H1 (cell line): ENCODE measurements at regions not wholly inside any gene's neighbourhood (a gene's known extent, or its start where the extent isn't known, plus 50 kb on each side); places are given as distances from the start of the nearest gene placed in this dataset.

Experiments
- CTCF ChIA-PET: fragments of 300-600 bp; sonication (Branson Sonifier 250); formaldehyde crosslinking; loops from one replicate; lab custom pipeline; 2021; ENCODE audit not compliant: partially characterized antibody; lab: Charles Lee
- POLR2A ChIA-PET: fragments of 300-600 bp; sonication (Branson Sonifier 250); formaldehyde crosslinking; loops from one replicate; lab custom pipeline; 2021; ENCODE audit warnings: inconsistent platforms; ENCODE audit not compliant: partially characterized antibody; lab: Charles Lee
- DNase-seq, 2 experiments: peaks; one replicate each; pipeline versions ENCODE4 v3.0.0 to v3.0.0-alpha.2; 2010 to 2022; ENCODE audit warnings: low spot score in 2 of 2, low read depth in 1 of 2, mixed read lengths in 1 of 2
- FAIRE-seq: peaks from 2 replicates; lab custom pipeline; 2011; peaks lifted over from hg19 to GRCh38; lab: Jason Lieb, UNC
- H2AFZ ChIP-seq: 2 replicates; pipeline ENCODE4 v1.8.1; 2012; ENCODE audit warnings: low read length, inconsistent platforms
- H2AK5ac ChIP-seq: 2 replicates; pipeline ENCODE4 v1.6.1; 2013; ENCODE audit warnings: low read depth, low read length
- H2BK120ac ChIP-seq: replicated peaks from 2 replicates; pipeline ENCODE3; 2013; ENCODE audit warnings: low read depth, low read length, inconsistent platforms
- H2BK12ac ChIP-seq: 2 replicates; pipeline ENCODE4 v1.6.1; 2013; ENCODE audit warnings: low read depth, low read length
- H2BK15ac ChIP-seq: 2 replicates; pipeline ENCODE4 v1.6.1; 2013; ENCODE audit warnings: low read length
- H2BK20ac ChIP-seq: 2 replicates; pipeline ENCODE4 v1.6.1; 2013; ENCODE audit warnings: low read length
- H2BK5ac ChIP-seq: 2 replicates; pipeline ENCODE4 v1.6.1; 2013; ENCODE audit warnings: low read depth, low read length
- H3K14ac ChIP-seq: 2 replicates; pipeline ENCODE4 v1.6.1; 2013; ENCODE audit warnings: inconsistent platforms; ENCODE audit not compliant: insufficient read length
- H3K18ac ChIP-seq: 2 replicates; pipeline ENCODE4 v1.6.1; 2013; ENCODE audit warnings: low read length; ENCODE audit errors: extremely low read depth
- H3K23ac ChIP-seq: 2 replicates; pipeline ENCODE4 v1.6.1; 2013; ENCODE audit warnings: inconsistent platforms; ENCODE audit not compliant: insufficient read length
- H3K23me2 ChIP-seq: 2 replicates; pipeline ENCODE4 v1.6.1; 2013; ENCODE audit warnings: low read depth, low read length
- H3K27ac ChIP-seq: 2 replicates; pipeline ENCODE4 v1.6.1; 2011; ENCODE audit warnings: low read depth, low read length, inconsistent platforms
- H3K27me3 ChIP-seq, 4 experiments: replicated peaks in 1 of 4; 1 replicate in 1 of 4; 2 replicates in 3 of 4; pipeline versions ENCODE4 v1.6.1 to v1.8.1; 2011 to 2013; ENCODE audit warnings: low read length in 3 of 4, mild to moderate bottlenecking in 3 of 4, inconsistent platforms in 2 of 4, mixed read lengths in 2 of 4, moderate library complexity in 1 of 4; ENCODE audit not compliant: control insufficient read depth in 3 of 4, insufficient read depth in 3 of 4; ENCODE audit errors: extremely low read depth in 1 of 4
- H3K36me3 ChIP-seq, 4 experiments: 2 replicates each; pipeline versions ENCODE4 v1.6.1 to v1.8.1; 2011 to 2013; ENCODE audit warnings: mild to moderate bottlenecking in 4 of 4, low read length in 3 of 4, moderate library complexity in 2 of 4, control low read depth in 1 of 4, inconsistent platforms in 1 of 4; ENCODE audit not compliant: insufficient read depth in 4 of 4, control insufficient read depth in 2 of 4
- H3K4ac ChIP-seq: replicated peaks from 2 replicates; pipeline ENCODE3; 2013; ENCODE audit warnings: low read length, low read depth, mixed read lengths, inconsistent platforms; ENCODE audit not compliant: insufficient read length
- H3K4me1 ChIP-seq, 4 experiments: replicated peaks in 1 of 4; 1 replicate in 1 of 4; 2 replicates in 3 of 4; pipeline versions ENCODE4 v1.6.1 to v1.8.1; 2011 to 2013; ENCODE audit warnings: low read length in 3 of 4, inconsistent platforms in 2 of 4, mixed read lengths in 1 of 4; ENCODE audit not compliant: insufficient read depth in 4 of 4, control insufficient read depth in 3 of 4
- H3K4me2 ChIP-seq, 2 experiments: 2 replicates each; pipeline versions ENCODE4 v1.6.1 to v1.8.1; 2011 to 2013; ENCODE audit warnings: low read depth in 2 of 2, low read length in 2 of 2, control low read depth in 1 of 2, inconsistent platforms in 1 of 2, mild to moderate bottlenecking in 1 of 2; ENCODE audit not compliant: insufficient read depth in 1 of 2
- H3K4me3 ChIP-seq, 4 experiments: fragments of 200-600, 300-600 bp in 1 of 4; sonication (generic), shearing (Covaris generic), sonication (Bioruptor Twin) in 1 of 4; 2 replicates each; pipeline versions ENCODE4 v1.5.1 to v1.8.1; 2011 to 2016; ENCODE audit warnings: low read length in 4 of 4, low read depth in 3 of 4, control low read depth in 2 of 4, inconsistent platforms in 2 of 4, mild to moderate bottlenecking in 2 of 4, mixed read lengths in 1 of 4, moderate library complexity in 1 of 4; ENCODE audit not compliant: insufficient read depth in 2 of 4; ENCODE audit errors: extremely low read depth in 1 of 4
- H3K56ac ChIP-seq: replicated peaks from 2 replicates; pipeline ENCODE3; 2013; ENCODE audit warnings: low read depth, mild to moderate bottlenecking, mixed read lengths, low read length, inconsistent platforms; ENCODE audit not compliant: insufficient read length
- H3K79me1 ChIP-seq: 2 replicates; pipeline ENCODE4 v1.6.1; 2013; ENCODE audit warnings: low read depth, low read length, control low read depth
- H3K79me2 ChIP-seq, 2 experiments: 2 replicates each; pipeline versions ENCODE4 v1.6.1 to v1.8.1; 2012 to 2013; ENCODE audit warnings: low read length in 2 of 2, mild to moderate bottlenecking in 2 of 2, inconsistent platforms in 1 of 2; ENCODE audit not compliant: insufficient read depth in 2 of 2, control insufficient read depth in 1 of 2
- H3K9ac ChIP-seq, 4 experiments: replicated peaks in 1 of 4; 1 replicate in 1 of 4; 2 replicates in 3 of 4; pipeline versions ENCODE4 v1.6.1 to v1.8.1; 2011 to 2013; ENCODE audit warnings: low read depth in 3 of 4, low read length in 3 of 4, control low read depth in 2 of 4, mild to moderate bottlenecking in 2 of 4, moderate library complexity in 2 of 4, inconsistent platforms in 1 of 4; ENCODE audit errors: extremely low read depth in 1 of 4
- H3K9me3 ChIP-seq, 2 experiments: 2 replicates each; pipeline versions ENCODE4 v1.6.1 to v1.8.1; 2012 to 2013; ENCODE audit warnings: mild to moderate bottlenecking in 2 of 2, moderate library complexity in 2 of 2, control low read depth in 1 of 2, inconsistent platforms in 1 of 2, low read depth in 1 of 2, low read length in 1 of 2, mixed read lengths in 1 of 2; ENCODE audit not compliant: insufficient read depth in 2 of 2
- H4K20me1 ChIP-seq, 2 experiments: replicated peaks in 1 of 2; 2 replicates each; pipeline versions ENCODE3 to v1.8.1; 2011 to 2013; ENCODE audit warnings: inconsistent platforms in 2 of 2, low read length in 2 of 2, mild to moderate bottlenecking in 1 of 2; ENCODE audit not compliant: insufficient read depth in 2 of 2, control insufficient read depth in 1 of 2
- H4K5ac ChIP-seq: 2 replicates; pipeline ENCODE4 v1.6.1; 2013; ENCODE audit warnings: low read length, low read depth, mixed read lengths, inconsistent platforms; ENCODE audit not compliant: insufficient read length
- H4K8ac ChIP-seq: 2 replicates; pipeline ENCODE4 v1.8.0; 2013; ENCODE audit warnings: mild to moderate bottlenecking, moderate library complexity, low read length, inconsistent platforms; ENCODE audit not compliant: insufficient read depth; ENCODE audit errors: extremely low read depth
- H4K91ac ChIP-seq: replicated peaks from 2 replicates; pipeline ENCODE3; 2013; ENCODE audit warnings: low read length, mixed read lengths, inconsistent platforms; ENCODE audit not compliant: insufficient read length
- CBX5 ChIP-seq: fragments of 300-800, 300-1000 bp; sonication (generic); IDR thresholded peaks from 2 replicates; pipeline ENCODE4 v1.7.1; 2016; ENCODE audit warnings: antibody characterized with exemption, low read length, low read depth
- EZH2 ChIP-seq: fragments of 200-600 bp; sonication (generic); IDR thresholded peaks from 2 replicates; pipeline ENCODE4 v1.7.1; 2012; ENCODE audit warnings: low read depth, mild to moderate bottlenecking, moderate library complexity, low read length, inconsistent platforms; ENCODE audit not compliant: severe bottlenecking
- HDAC2 ChIP-seq, 2 experiments: fragments of 300-600 bp in 1 of 2; sonication (generic) in 1 of 2; IDR thresholded peaks; 2 replicates each; pipeline ENCODE4 v1.6.1; 2011 to 2012; ENCODE audit warnings: low read depth in 2 of 2, low read length in 2 of 2, mild to moderate bottlenecking in 2 of 2, moderate library complexity in 2 of 2, borderline replicate concordance in 1 of 2, inconsistent platforms in 1 of 2
- JUN ChIP-seq: IDR thresholded peaks from 2 replicates; pipeline ENCODE4 v1.6.1; 2011; ENCODE audit warnings: low read depth, mild to moderate bottlenecking, improper control_type of control experiment, low read length
- RFX5 ChIP-seq: IDR thresholded peaks from 2 replicates; pipeline ENCODE4 v1.6.1; 2011; ENCODE audit warnings: low read depth, low read length, improper control_type of control experiment, borderline replicate concordance
- SAP30 ChIP-seq: fragments of 300-600 bp; sonication (generic); IDR thresholded peaks from 2 replicates; pipeline ENCODE4 v1.7.1; 2012; ENCODE audit warnings: low read length, moderate library complexity, mild to moderate bottlenecking, inconsistent platforms; ENCODE audit not compliant: insufficient read depth, insufficient replicate concordance
- SIRT6 ChIP-seq: IDR thresholded peaks from one replicate; pipeline ENCODE4 v1.7.1; 2012; ENCODE audit warnings: low read length, inconsistent platforms
- SIX5 ChIP-seq: IDR thresholded peaks from 2 replicates; pipeline ENCODE4 v1.6.1; 2011; ENCODE audit warnings: mild to moderate bottlenecking, low read depth, low read length
- SRF ChIP-seq: IDR thresholded peaks from 2 replicates; pipeline ENCODE4 v1.6.1; 2011; ENCODE audit warnings: mild to moderate bottlenecking, low read depth, low read length, moderate library complexity
- TCF12 ChIP-seq: IDR thresholded peaks from 2 replicates; pipeline ENCODE4 v1.6.1; 2011; ENCODE audit warnings: low read depth, mild to moderate bottlenecking, low read length
- TEAD4 ChIP-seq: IDR thresholded peaks from 2 replicates; pipeline ENCODE4 v1.6.1; 2012; ENCODE audit warnings: low read depth, low read length, inconsistent platforms, mixed read lengths
- WGBS, 2 experiments: shearing (Covaris generic) in 1 of 2; methylation state at CpG; one replicate each; pipeline versions ENCODE4 v1.1.6 to v1.1.7; 2013 to 2015; ENCODE audit warnings: low lambda C conversion rate in 2 of 2, mixed read lengths in 2 of 2, inconsistent platforms in 1 of 2, low coverage in 1 of 2, missing lambda C conversion rate in 1 of 2; ENCODE audit not compliant: insufficient replicate concordance in 2 of 2, insufficient coverage in 1 of 2, insufficient read length in 1 of 2; ENCODE audit errors: extremely low coverage in 1 of 2, missing lambda C conversion rate in 1 of 2; 5-methylcytosine and 5-hydroxymethylcytosine counted together
- TF ChIP-seq, protein P1 (sequence below): IDR thresholded peaks from 2 replicates; pipeline ENCODE4 v1.6.1; 2012; ENCODE audit warnings: inconsistent platforms
- TF ChIP-seq, protein P2 (sequence below): IDR thresholded peaks from 2 replicates; pipeline ENCODE4 v1.6.1; 2012; ENCODE audit warnings: inconsistent platforms

DNA sequence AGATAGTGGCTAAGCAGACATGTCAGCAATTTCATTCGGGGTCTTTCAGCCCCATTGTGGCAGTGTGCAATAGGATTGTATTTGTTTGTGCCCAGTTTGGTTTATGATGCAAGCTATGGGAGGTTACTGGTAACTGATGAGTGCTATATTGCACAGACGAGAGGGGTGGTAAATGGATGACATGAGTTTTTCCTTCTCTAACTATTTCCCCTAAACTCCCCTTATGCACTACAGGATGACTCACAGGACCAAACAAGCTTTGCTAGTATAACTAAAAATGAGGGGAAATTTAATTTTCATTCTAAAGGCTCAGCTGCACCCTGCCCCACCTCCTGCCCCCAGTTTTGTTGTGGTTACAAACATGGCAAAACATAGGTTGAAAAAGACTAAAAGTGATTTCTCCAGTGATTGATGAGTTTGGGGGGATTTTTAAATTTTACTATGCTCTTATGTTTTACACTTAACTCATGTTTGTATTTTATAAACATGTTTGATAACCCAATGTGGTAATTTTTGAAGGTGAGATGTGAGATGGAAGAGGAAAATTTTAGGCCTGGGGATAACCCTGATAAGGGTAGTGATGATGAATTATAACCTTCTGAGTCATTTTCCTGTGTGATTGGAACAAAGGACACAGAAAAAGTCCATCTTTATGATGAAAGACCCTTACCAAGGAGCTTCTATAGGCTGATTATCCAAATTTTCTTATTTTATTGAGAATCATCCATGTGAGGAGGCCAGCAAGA lies 60.8 kb upstream of the NAMPT start:
- no peaks in the 10 kb centered on the region for H3K27me3 ChIP-seq
- no peak overlapping the region for H2BK120ac ChIP-seq
- H3K4me2 ChIP-seq: no peak overlapping the region
- no peak overlapping the region for H4K91ac ChIP-seq
- no peak overlapping the region for H3K56ac ChIP-seq
- no peaks in the 10 kb centered on the region for H3K79me1 ChIP-seq
- no peak overlapping the region for H2AFZ ChIP-seq
- H4K8ac ChIP-seq: no peak overlapping the region
- no peak overlapping the region for H2BK20ac ChIP-seq
- H3K9ac ChIP-seq: no peak overlapping the region
- no peaks in the 10 kb centered on the region for H4K20me1 ChIP-seq
- no peak overlapping the region for H3K4ac ChIP-seq
- H2BK15ac ChIP-seq: no peak overlapping the region
- H3K79me2 ChIP-seq: no peaks in the 10 kb centered on the region
- H3K36me3 ChIP-seq: no peaks in the 10 kb centered on the region
- DNase-seq (no peak), FAIRE-seq (no peak)
- H2BK12ac ChIP-seq: no peak overlapping the region
- no peaks in the 10 kb centered on the region for H3K4me1 ChIP-seq
- POLR2A ChIA-PET: no interaction called here
- H2AK5ac ChIP-seq: no peak overlapping the region
- no peak overlapping the region for H3K14ac ChIP-seq
- H2BK5ac ChIP-seq: no peak overlapping the region
- H4K5ac ChIP-seq: no peak overlapping the region
- no peak overlapping the region for H3K23ac ChIP-seq
- 91% methylated on average over 2 of the region's 2 CpGs; no CpG with 5 or more reads in 1 of the 2 experiments for WGBS, 2 experiments
- H3K9me3 ChIP-seq: peaks cover 17 to 19% of the 10 kb centered on the region in 2 experiments; a peak in 3 of 4 replicates
- H3K23me2 ChIP-seq: no peaks in the 10 kb centered on the region
- no peak overlapping the region for H3K18ac ChIP-seq
- no peak overlapping the region for H3K4me3 ChIP-seq
- CTCF ChIA-PET: no interaction called here
- H3K27ac ChIP-seq: no peak overlapping the region
- TF ChIP-seq SIX5: no peak
- TF ChIP-seq, protein P1, sequence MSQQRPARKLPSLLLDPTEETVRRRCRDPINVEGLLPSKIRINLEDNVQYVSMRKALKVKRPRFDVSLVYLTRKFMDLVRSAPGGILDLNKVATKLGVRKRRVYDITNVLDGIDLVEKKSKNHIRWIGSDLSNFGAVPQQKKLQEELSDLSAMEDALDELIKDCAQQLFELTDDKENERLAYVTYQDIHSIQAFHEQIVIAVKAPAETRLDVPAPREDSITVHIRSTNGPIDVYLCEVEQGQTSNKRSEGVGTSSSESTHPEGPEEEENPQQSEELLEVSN: no peak
- no peak for TF ChIP-seq TEAD4
- no peak for TF ChIP-seq SIRT6
- TF ChIP-seq, protein P2, sequence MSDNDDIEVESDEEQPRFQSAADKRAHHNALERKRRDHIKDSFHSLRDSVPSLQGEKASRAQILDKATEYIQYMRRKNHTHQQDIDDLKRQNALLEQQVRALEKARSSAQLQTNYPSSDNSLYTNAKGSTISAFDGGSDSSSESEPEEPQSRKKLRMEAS: no peak
- no peak for TF ChIP-seq SRF
- no peak for TF ChIP-seq HDAC2 (IDR thresholded peaks at IDR 0.05; ENCODE audit: borderline replicate concordance in 1 of 2, low read depth in 2 of 2, low read length in 2 of 2)
- TF ChIP-seq SAP30: no peak
- TF ChIP-seq JUN: no peak
- TF ChIP-seq RFX5: no peak
- no peak for TF ChIP-seq CBX5
- TF ChIP-seq TCF12: no peak
- TF ChIP-seq EZH2: no peak
